ENCODE measurements at regions not wholly inside any gene's neighbourhood (a gene's known extent, or its start where the extent isn't known, plus 50 kb on each side); places are given as distances from the start of the nearest gene placed in this dataset.

- DNase-seq, result no peak
- Mint-ChIP-seq H3K4me1 (peaks cover 2% of the 10 kb centered on the region), H3K4me3 (no peak overlapping the region), H3K27ac (no peak overlapping the region), H3K27me3 (ENCODE audit: insufficient read depth) (no peaks in the 10 kb centered on the region), H3K36me3 (ENCODE audit: low read depth) (peaks cover 7% of the 10 kb centered on the region), H3K9me3 (peaks cover 30% of the 10 kb centered on the region)
- Histone ChIP-seq H3K9ac (ENCODE audit: extremely low read depth, low read length, poor library complexity, severe bottlenecking) (no peak overlapping the region), H3K27ac (ENCODE audit: low read depth, low read length) (no peak overlapping the region), H3K36me3 (ENCODE audit: control insufficient read depth, insufficient read depth, low read length) (no peaks in the 10 kb centered on the region), H3K9me3 (ENCODE audit: control insufficient read depth, low read length) (peaks cover 31% of the 10 kb centered on the region), H3K27me3 (ENCODE audit: control insufficient read depth, insufficient read depth, low read length, poor library complexity, severe bottlenecking) (no peaks in the 10 kb centered on the region), H3K4me1 (ENCODE audit: control insufficient read depth, insufficient read depth, low read length) (no peaks in the 10 kb centered on the region), H3K4me3 (ENCODE audit: low read length) (no peak overlapping the region)
- TF ChIP-seq, protein P1, sequence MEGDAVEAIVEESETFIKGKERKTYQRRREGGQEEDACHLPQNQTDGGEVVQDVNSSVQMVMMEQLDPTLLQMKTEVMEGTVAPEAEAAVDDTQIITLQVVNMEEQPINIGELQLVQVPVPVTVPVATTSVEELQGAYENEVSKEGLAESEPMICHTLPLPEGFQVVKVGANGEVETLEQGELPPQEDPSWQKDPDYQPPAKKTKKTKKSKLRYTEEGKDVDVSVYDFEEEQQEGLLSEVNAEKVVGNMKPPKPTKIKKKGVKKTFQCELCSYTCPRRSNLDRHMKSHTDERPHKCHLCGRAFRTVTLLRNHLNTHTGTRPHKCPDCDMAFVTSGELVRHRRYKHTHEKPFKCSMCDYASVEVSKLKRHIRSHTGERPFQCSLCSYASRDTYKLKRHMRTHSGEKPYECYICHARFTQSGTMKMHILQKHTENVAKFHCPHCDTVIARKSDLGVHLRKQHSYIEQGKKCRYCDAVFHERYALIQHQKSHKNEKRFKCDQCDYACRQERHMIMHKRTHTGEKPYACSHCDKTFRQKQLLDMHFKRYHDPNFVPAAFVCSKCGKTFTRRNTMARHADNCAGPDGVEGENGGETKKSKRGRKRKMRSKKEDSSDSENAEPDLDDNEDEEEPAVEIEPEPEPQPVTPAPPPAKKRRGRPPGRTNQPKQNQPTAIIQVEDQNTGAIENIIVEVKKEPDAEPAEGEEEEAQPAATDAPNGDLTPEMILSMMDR (conservative IDR thresholded peaks at IDR 0.05), result no peak
- WGBS, 2 experiments (ENCODE audit: insufficient coverage in 1 of 2, insufficient read length in 1 of 2), result 97 to 100% methylated on average over 2 to 5 of the region's 5 CpGs
Observed at GRCh38 chr1:208743361-208743760, 499.2 kb upstream of the PLXNA2 start.

DNA sequence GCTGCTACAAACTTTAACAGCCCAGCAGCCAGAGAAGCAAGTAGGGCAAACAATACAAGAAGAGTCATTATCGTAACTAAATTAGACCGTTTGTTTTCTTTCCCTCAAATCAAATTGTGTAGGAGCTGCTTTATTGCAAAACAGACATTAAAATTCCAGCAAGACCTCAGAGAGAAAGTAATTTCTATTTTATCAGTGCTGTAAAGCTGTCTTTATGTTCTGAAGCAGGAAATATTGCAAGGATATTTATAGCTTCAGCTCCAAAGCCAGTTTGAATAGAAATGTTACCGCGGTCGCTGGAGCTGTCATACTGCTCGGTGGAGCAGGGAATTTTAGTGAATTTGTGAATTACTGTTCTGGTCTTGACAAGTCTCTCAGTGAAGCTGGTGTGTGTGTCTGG lies 503.8 kb upstream of the PLXNA2 start:
- Histone ChIP-seq H3K27ac (ENCODE audit: low read depth, low read length) (no peak overlapping the region), H3K9me3 (ENCODE audit: control insufficient read depth, low read length) (peaks cover 22% of the 10 kb centered on the region), H3K36me3 (ENCODE audit: control insufficient read depth, insufficient read depth, low read length) (no peaks in the 10 kb centered on the region), H3K27me3 (ENCODE audit: control insufficient read depth, insufficient read depth, low read length, poor library complexity, severe bottlenecking) (no peaks in the 10 kb centered on the region), H3K4me3 (ENCODE audit: low read length) (no peak overlapping the region), H3K4me1 (ENCODE audit: control insufficient read depth, insufficient read depth, low read length) (no peaks in the 10 kb centered on the region), H3K9ac (ENCODE audit: extremely low read depth, low read length, poor library complexity, severe bottlenecking) (no peak overlapping the region)
- 96 to 100% methylated on average over 2 to 6 of the region's 6 CpGs for WGBS, 2 experiments (ENCODE audit: insufficient coverage in 1 of 2, insufficient read length in 1 of 2)
- no peak overlapping the region for H3K27ac Mint-ChIP-seq
- peaks cover 2% of the 10 kb centered on the region for H3K4me1 Mint-ChIP-seq
- no peak for DNase-seq
- H3K4me3 Mint-ChIP-seq, result no peak overlapping the region
- H3K9me3 Mint-ChIP-seq, result peaks cover 9% of the 10 kb centered on the region
- no peaks in the 10 kb centered on the region for H3K27me3 Mint-ChIP-seq (ENCODE audit: insufficient read depth)
- TF ChIP-seq, protein P1 (conservative IDR thresholded peaks at IDR 0.05), result no peak
- H3K36me3 Mint-ChIP-seq (ENCODE audit: low read depth), result peaks cover 2% of the 10 kb centered on the region

DNA sequence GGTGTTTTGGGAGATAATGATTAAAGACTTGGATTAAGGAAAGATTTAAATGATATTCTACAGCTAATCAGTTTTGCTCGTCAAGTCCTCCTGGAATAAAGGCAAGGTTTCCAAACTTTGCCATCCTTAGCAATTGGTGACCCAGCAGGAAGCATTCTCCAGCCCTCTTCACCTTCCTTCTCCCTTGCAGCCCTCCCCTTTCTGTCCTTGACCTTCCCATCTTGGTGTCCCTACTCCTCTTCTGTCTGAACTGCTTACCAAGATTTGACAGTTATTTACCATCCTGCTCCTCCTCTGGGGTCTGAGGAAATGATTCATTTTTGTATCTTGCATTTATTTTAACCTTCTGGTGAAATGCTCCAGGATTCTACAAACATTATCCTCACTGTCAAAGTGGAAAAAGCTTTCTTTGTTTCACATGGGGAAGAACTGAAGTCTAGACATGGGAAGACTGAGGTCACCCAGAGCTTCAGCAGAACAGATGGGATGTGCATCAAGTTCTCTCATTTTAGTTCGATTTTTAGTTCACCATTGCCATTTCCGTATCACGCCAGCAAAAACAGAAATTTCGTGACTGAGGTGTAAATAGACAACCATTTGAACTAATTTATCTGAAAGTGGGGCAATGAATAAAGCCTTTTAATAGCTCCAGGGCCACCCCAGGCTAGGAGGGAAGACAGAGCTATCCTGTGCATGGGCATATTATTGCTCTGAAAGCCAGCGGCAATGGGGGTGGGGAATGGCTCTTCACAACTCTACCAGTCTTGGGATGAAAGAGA lies 504.4 kb upstream of the PLXNA2 start:
- Histone ChIP-seq H3K27me3 (ENCODE audit: control insufficient read depth, insufficient read depth, low read length, poor library complexity, severe bottlenecking) (no peaks in the 10 kb centered on the region), H3K9me3 (ENCODE audit: control insufficient read depth, low read length) (peaks cover 22% of the 10 kb centered on the region), H3K4me3 (ENCODE audit: low read length) (no peak overlapping the region), H3K4me1 (ENCODE audit: control insufficient read depth, insufficient read depth, low read length) (no peaks in the 10 kb centered on the region), H3K9ac (ENCODE audit: extremely low read depth, low read length, poor library complexity, severe bottlenecking) (no peak overlapping the region), H3K27ac (ENCODE audit: low read depth, low read length) (no peak overlapping the region), H3K36me3 (ENCODE audit: control insufficient read depth, insufficient read depth, low read length) (no peaks in the 10 kb centered on the region)
- Mint-ChIP-seq H3K4me3 (no peak overlapping the region), H3K4me1 (peaks cover 2% of the 10 kb centered on the region), H3K27ac (no peak overlapping the region), H3K9me3 (peaks cover 9% of the 10 kb centered on the region), H3K27me3 (ENCODE audit: insufficient read depth) (no peaks in the 10 kb centered on the region), H3K36me3 (ENCODE audit: low read depth) (peaks cover 2% of the 10 kb centered on the region)
- WGBS, 2 experiments (ENCODE audit: insufficient coverage in 1 of 2, insufficient read length in 1 of 2), result 92 to 95% methylated on average over 5 to 6 of the region's 6 CpGs
- no peak for DNase-seq
- TF ChIP-seq, protein P1 (conservative IDR thresholded peaks at IDR 0.05), result no peak

All from endodermal cell (in vitro differentiated cells).